Activated CD4-positive, alpha-beta T cell treated with anti-CD3 and anti-CD28 coated beads, Interleukin-2, amount 50 U/mL, for 24 hours (primary cell): ENCODE measurements at regions not wholly inside any gene's neighbourhood (a gene's known extent, or its start where the extent isn't known, plus 50 kb on each side); places are given as distances from the start of the nearest gene placed in this dataset.
A peak's percentile ranks its signal among the peaks of the same experiment; 100 is the strongest.

ENCODE experiments used
- DNase-seq, 2 donors: peaks; one replicate each; pipeline ENCODE4 v3.0.0-alpha.2; 2020; ENCODE audit warnings: low read depth in 1 of 2, low spot score in 1 of 2

GRCh38 chr14:34931206-34931605 is 51.6 kb upstream of the SRP54 start:
- DNase-seq: peak in 1 of 2 donors; percentile 19

- peak in 1 of 2 donors; percentile 16 for DNase-seq
These were observed 52.2 kb upstream of the SRP54 start for GRCh38 chr14:34930591-34931091.

GRCh38 chr14:34926552-34926951 is 51.4 kb upstream of the BAZ1A start:
- no peak for DNase-seq
